AG09319 (cell line): ENCODE measurements at regions not wholly inside any gene's neighbourhood (a gene's known extent, or its start where the extent isn't known, plus 50 kb on each side); places are given as distances from the start of the nearest gene placed in this dataset.

ENCODE experiments used
- DNase-seq: peaks from one replicate; pipeline ENCODE4 v3.0.0-alpha.2; 2010; ENCODE audit warnings: low read depth; ENCODE audit errors: extremely low read depth
- CTCF ChIP-seq: IDR thresholded peaks from 2 replicates; pipeline ENCODE4 v1.5.1; 2011; ENCODE audit warnings: low read depth, mild to moderate bottlenecking, inconsistent platforms, low read length, moderate library complexity

DNA sequence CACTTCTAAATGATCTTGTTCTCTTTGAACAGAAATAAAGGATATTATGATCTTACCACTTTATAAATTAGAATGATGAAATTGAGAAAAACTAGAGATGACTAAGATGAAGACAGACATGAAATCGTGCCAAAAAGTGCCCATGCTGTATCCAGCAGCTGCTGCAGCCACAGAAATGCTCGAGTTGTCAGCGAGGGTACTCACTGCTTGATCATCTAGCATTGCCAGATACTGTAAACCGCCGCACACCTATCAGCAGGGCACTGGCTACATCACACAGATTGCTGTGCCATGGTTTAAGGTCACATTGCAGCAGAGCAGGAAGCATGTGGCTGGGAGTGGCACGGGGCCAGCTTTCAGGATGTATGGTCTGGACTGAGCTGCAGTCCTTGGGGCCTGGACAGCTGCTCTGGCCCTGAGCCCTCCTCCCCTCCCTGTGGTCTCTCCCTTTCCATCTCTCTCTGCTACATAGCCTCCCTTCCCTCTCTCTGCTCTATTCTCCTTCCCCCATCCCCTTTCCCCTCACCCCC, 51.0 kb upstream of the SEPTIN5 start:
- peak; percentile 54 for DNase-seq
- TF ChIP-seq CTCF = no peak

DNA sequence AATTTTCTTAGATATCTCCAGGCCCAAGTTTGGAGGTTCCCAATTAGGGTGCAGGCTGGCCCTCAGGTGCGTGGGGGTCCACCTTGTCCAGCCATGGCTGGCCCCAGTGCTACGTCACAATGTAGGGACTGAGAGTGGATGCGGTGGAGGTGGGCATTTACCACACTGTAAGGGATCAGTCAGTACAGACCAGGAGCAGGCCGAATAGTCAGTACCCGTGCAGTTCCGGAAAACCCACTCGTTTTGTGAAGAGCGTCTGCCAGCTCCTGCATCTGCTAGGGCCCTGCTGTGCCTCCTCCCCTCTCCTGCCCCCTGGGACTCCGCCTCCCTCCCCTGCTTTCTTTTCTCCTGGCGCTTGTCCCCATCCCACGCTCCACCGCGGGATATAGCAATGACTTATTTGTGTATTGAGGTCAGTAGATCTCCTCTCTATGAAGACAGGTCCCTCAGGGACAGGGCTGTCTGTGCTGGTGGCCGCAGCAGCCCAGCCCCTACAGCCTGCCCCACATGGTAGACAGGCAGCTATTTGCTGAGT, 50.4 kb upstream of the SEPTIN5 start:
- DNase-seq = no peak
- no peak for TF ChIP-seq CTCF

- TF ChIP-seq CTCF = no peak
- DNase-seq = no peak
These were observed 49.9 kb upstream of the SEPTIN5 start for GRCh38 chr22:19664406-19664805.
